ENCODE measurements at regions not wholly inside any gene's neighbourhood (a gene's known extent, or its start where the extent isn't known, plus 50 kb on each side); places are given as distances from the start of the nearest gene placed in this dataset.

DNA sequence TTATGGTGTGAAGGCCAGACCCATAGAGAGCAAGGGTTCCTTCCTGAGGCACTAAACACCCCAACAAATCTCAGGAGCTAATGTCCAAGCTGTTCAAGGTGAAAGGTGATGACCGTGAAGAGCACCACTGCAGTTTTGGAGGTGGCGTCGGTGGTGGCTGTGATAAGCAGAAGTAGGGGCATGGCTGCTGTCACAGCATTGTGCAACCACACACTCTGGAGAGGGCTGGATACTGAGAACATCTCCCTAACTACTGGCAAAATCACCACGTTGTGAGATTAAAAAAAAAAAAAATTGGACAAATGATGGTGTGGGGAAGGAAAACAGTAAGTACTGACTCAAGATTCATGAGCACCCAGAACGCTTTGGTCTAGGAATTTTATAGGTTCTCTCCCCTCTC, 156.5 kb downstream of the PJA2 start:
- no peak for TF ChIP-seq CTCF (tag by site-specific recombination; IDR thresholded peaks at IDR 0.05)
- TF ChIP-seq BCL11A (tag by site-specific recombination; IDR thresholded peaks at IDR 0.05; ENCODE audit: low read depth), result no peak

Measured in HEK293 (cell line).